Trophoblast cell (in vitro differentiated cells and primary cell): ENCODE measurements at regions not wholly inside any gene's neighbourhood (a gene's known extent, or its start where the extent isn't known, plus 50 kb on each side); places are given as distances from the start of the nearest gene placed in this dataset.

ENCODE experiments used
- DNase-seq, 2 donors: peaks; one replicate each; pipeline ENCODE4 v3.0.0-alpha.2; 2016
- H2AFZ ChIP-seq: 2 replicates; pipeline ENCODE4 v1.6.1; 2013; ENCODE audit warnings: low read length, moderate library complexity, mild to moderate bottlenecking; ENCODE audit not compliant: insufficient read depth, poor library complexity
- H2AK5ac ChIP-seq: 2 replicates; pipeline ENCODE4 v1.6.1; 2013; ENCODE audit warnings: mild to moderate bottlenecking, low read length
- H2BK120ac ChIP-seq: 2 replicates; pipeline ENCODE4 v1.6.1; 2013; ENCODE audit warnings: low read length, mild to moderate bottlenecking, moderate library complexity; ENCODE audit not compliant: insufficient read depth, poor library complexity
- H2BK12ac ChIP-seq: 2 replicates; pipeline ENCODE4 v1.6.1; 2013; ENCODE audit warnings: mild to moderate bottlenecking, low read length, moderate library complexity
- H2BK5ac ChIP-seq: 2 replicates; pipeline ENCODE4 v1.6.1; 2013; ENCODE audit warnings: low read length, low read depth, moderate library complexity, mild to moderate bottlenecking; ENCODE audit not compliant: poor library complexity
- H3K14ac ChIP-seq: 2 replicates; pipeline ENCODE4 v1.6.1; 2013; ENCODE audit warnings: mild to moderate bottlenecking, low read length
- H3K18ac ChIP-seq: 2 replicates; pipeline ENCODE4 v1.6.1; 2013; ENCODE audit warnings: mild to moderate bottlenecking, low read length
- H3K23ac ChIP-seq: 2 replicates; pipeline ENCODE4 v1.6.1; 2013; ENCODE audit warnings: low read length
- H3K27ac ChIP-seq: 2 replicates; pipeline ENCODE4 v1.5.1; 2013; ENCODE audit warnings: low read depth, mild to moderate bottlenecking, inconsistent platforms, low read length, moderate library complexity
- H3K27me3 ChIP-seq: 2 replicates; pipeline ENCODE4 v1.6.1; 2013; ENCODE audit warnings: inconsistent platforms, mild to moderate bottlenecking, low read length, moderate library complexity; ENCODE audit not compliant: insufficient read depth
- H3K36me3 ChIP-seq, 2 experiments: 1 replicate in 1 of 2; 2 replicates in 1 of 2; pipeline ENCODE4 v1.6.1; 2013; ENCODE audit warnings: low read length in 2 of 2, mild to moderate bottlenecking in 2 of 2, moderate library complexity in 1 of 2; ENCODE audit not compliant: insufficient read depth in 2 of 2, control insufficient read depth in 1 of 2
- H3K4ac ChIP-seq: 2 replicates; pipeline ENCODE4 v1.6.1; 2013; ENCODE audit warnings: low read depth, mild to moderate bottlenecking, low read length, moderate library complexity
- H3K4me1 ChIP-seq, 2 experiments: 1 replicate in 1 of 2; 2 replicates in 1 of 2; pipeline ENCODE4 v1.6.1; 2013; ENCODE audit warnings: low read length in 2 of 2, mild to moderate bottlenecking in 2 of 2, moderate library complexity in 1 of 2; ENCODE audit not compliant: insufficient read depth in 2 of 2, control insufficient read depth in 1 of 2
- H3K4me2 ChIP-seq: 2 replicates; pipeline ENCODE4 v1.6.1; 2013; ENCODE audit warnings: inconsistent platforms, mild to moderate bottlenecking, low read length, moderate library complexity
- H3K4me3 ChIP-seq: 2 replicates; pipeline ENCODE4 v1.5.1; 2013; ENCODE audit warnings: mild to moderate bottlenecking, low read depth, low read length, inconsistent platforms
- H3K79me1 ChIP-seq: one replicate; pipeline ENCODE4 v1.6.1; 2013; ENCODE audit warnings: low read length
- H3K79me2 ChIP-seq: 2 replicates; pipeline ENCODE4 v1.6.1; 2013; ENCODE audit warnings: low read length, mild to moderate bottlenecking; ENCODE audit not compliant: control insufficient read depth, insufficient read depth, poor library complexity
- H3K9ac ChIP-seq: 2 replicates; pipeline ENCODE4 v1.6.1; 2013; ENCODE audit warnings: mild to moderate bottlenecking, low read length
- H3K9me3 ChIP-seq: 2 replicates; pipeline ENCODE4 v1.6.1; 2013; ENCODE audit warnings: low read depth, mild to moderate bottlenecking, control low read depth, inconsistent platforms, low read length; ENCODE audit not compliant: insufficient read depth
- H4K12ac ChIP-seq: 2 replicates; pipeline ENCODE4 v1.6.1; 2013; ENCODE audit warnings: low read depth, mild to moderate bottlenecking, low read length, moderate library complexity
- H4K8ac ChIP-seq: 2 replicates; pipeline ENCODE4 v1.6.1; 2013; ENCODE audit warnings: low read depth, mild to moderate bottlenecking, low read length, moderate library complexity
- H4K91ac ChIP-seq: one replicate; pipeline ENCODE4 v1.6.1; 2013; ENCODE audit warnings: low read depth, mild to moderate bottlenecking, low read length, moderate library complexity
- WGBS: extraction: QIAGEN DNeasy Blood & Tissue Kit; methylation state at CpG from one replicate; pipeline ENCODE4 v1.1.7; 2013; ENCODE audit warnings: missing lambda C conversion rate; ENCODE audit not compliant: insufficient read length, insufficient coverage; ENCODE audit errors: extremely low coverage; 5-methylcytosine and 5-hydroxymethylcytosine counted together

DNA sequence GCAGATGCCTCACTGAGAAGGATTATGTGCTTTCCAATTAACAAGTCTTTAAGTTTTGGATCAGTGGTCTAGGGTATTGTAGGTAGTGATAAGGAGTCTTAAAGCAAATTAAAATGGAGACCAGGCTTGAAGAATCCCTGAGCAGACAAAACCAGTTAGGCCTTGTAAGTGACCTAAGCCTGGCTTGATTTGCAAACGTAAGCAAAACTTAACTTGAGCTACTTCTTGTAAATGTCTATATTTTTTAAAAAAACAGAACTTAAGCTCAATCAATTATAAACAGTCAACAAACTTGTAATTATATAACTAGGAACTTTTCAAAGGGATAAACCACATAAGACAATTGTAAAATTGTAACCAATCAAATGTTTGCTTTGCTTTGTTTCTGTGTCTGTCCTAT is 72.7 kb upstream of the NALF2 start:
- Histone ChIP-seq H2BK12ac (no peak overlapping the region), H3K4me3 (no peak overlapping the region), H2BK5ac (no peak overlapping the region), H3K18ac (no peak overlapping the region), H3K36me3 (no peaks in the 10 kb centered on the region), H3K4me1 (no peaks in the 10 kb centered on the region), H3K79me2 (no peaks in the 10 kb centered on the region), H2AK5ac (no peak overlapping the region), H3K14ac (no peak overlapping the region), H2AFZ (no peak overlapping the region), H3K4ac (no peak overlapping the region), H2BK120ac (no peak overlapping the region), H3K79me1 (no peaks in the 10 kb centered on the region), H4K91ac (no peak overlapping the region), H3K27me3 (no peaks in the 10 kb centered on the region), H4K12ac (no peak overlapping the region), H3K9me3 (no peaks in the 10 kb centered on the region), H3K9ac (no peak overlapping the region), H4K8ac (no peak overlapping the region), H3K23ac (no peak overlapping the region), H3K27ac (no peak overlapping the region), H3K4me2 (no peak overlapping the region)
- DNase-seq, result no peak
- no CpG with 5 or more reads among the region's 1 CpG for WGBS

GRCh38 chrX:69430785-69431184 is 73.3 kb upstream of the NALF2 start:
- H3K79me2 ChIP-seq, result no peaks in the 10 kb centered on the region
- no peak overlapping the region for H3K4me3 ChIP-seq
- H3K18ac ChIP-seq, result no peak overlapping the region
- no CpG with 5 or more reads among the region's 2 CpGs for WGBS
- H4K91ac ChIP-seq, result no peak overlapping the region
- no peak for DNase-seq
- no peak overlapping the region for H3K23ac ChIP-seq
- no peak overlapping the region for H2AK5ac ChIP-seq
- H2BK12ac ChIP-seq, result no peak overlapping the region
- H3K27ac ChIP-seq, result no peak overlapping the region
- no peaks in the 10 kb centered on the region for H3K27me3 ChIP-seq
- no peak overlapping the region for H2BK120ac ChIP-seq
- H3K79me1 ChIP-seq, result no peaks in the 10 kb centered on the region
- H3K9me3 ChIP-seq, result no peaks in the 10 kb centered on the region
- no peak overlapping the region for H4K12ac ChIP-seq
- H3K9ac ChIP-seq, result no peak overlapping the region
- no peak overlapping the region for H3K4me2 ChIP-seq
- H4K8ac ChIP-seq, result no peak overlapping the region
- H3K36me3 ChIP-seq, result no peaks in the 10 kb centered on the region
- no peak overlapping the region for H3K4ac ChIP-seq
- H3K4me1 ChIP-seq, result no peaks in the 10 kb centered on the region
- H2AFZ ChIP-seq, result no peak overlapping the region
- H2BK5ac ChIP-seq, result no peak overlapping the region
- no peak overlapping the region for H3K14ac ChIP-seq

- H3K23ac ChIP-seq, result no peak overlapping the region
- no peak overlapping the region for H2BK12ac ChIP-seq
- H3K9ac ChIP-seq, result no peak overlapping the region
- WGBS, result no CpG with 5 or more reads among the region's 6 CpGs
- H3K4ac ChIP-seq, result no peak overlapping the region
- DNase-seq, result no peak
- no peak overlapping the region for H3K4me3 ChIP-seq
- no peaks in the 10 kb centered on the region for H3K79me2 ChIP-seq
- H2AFZ ChIP-seq, result no peak overlapping the region
- no peak overlapping the region for H4K91ac ChIP-seq
- H3K4me1 ChIP-seq, result no peaks in the 10 kb centered on the region
- H3K36me3 ChIP-seq, result no peaks in the 10 kb centered on the region
- H2BK5ac ChIP-seq, result no peak overlapping the region
- no peak overlapping the region for H4K8ac ChIP-seq
- H3K9me3 ChIP-seq, result no peaks in the 10 kb centered on the region
- no peak overlapping the region for H3K4me2 ChIP-seq
- H3K27me3 ChIP-seq, result no peaks in the 10 kb centered on the region
- H3K79me1 ChIP-seq, result no peaks in the 10 kb centered on the region
- no peak overlapping the region for H2AK5ac ChIP-seq
- no peak overlapping the region for H3K14ac ChIP-seq
- no peak overlapping the region for H3K18ac ChIP-seq
- H4K12ac ChIP-seq, result no peak overlapping the region
- H3K27ac ChIP-seq, result no peak overlapping the region
- no peak overlapping the region for H2BK120ac ChIP-seq
Observed at GRCh38 chrX:69429339-69430015, 74.6 kb upstream of the NALF2 start.

GRCh38 chrX:69428216-69428615 is 75.9 kb upstream of the NALF2 start:
- no peak overlapping the region for H3K18ac ChIP-seq
- no peaks in the 10 kb centered on the region for H3K79me1 ChIP-seq
- no peaks in the 10 kb centered on the region for H3K27me3 ChIP-seq
- no peak overlapping the region for H3K4me3 ChIP-seq
- no peak overlapping the region for H2AFZ ChIP-seq
- H3K27ac ChIP-seq, result no peak overlapping the region
- WGBS, result no CpG with 5 or more reads among the region's 2 CpGs
- H2BK120ac ChIP-seq, result no peak overlapping the region
- H4K12ac ChIP-seq, result no peak overlapping the region
- no peak overlapping the region for H3K4ac ChIP-seq
- no peak overlapping the region for H4K91ac ChIP-seq
- H3K9ac ChIP-seq, result no peak overlapping the region
- H2AK5ac ChIP-seq, result no peak overlapping the region
- no peak overlapping the region for H3K4me2 ChIP-seq
- no peaks in the 10 kb centered on the region for H3K4me1 ChIP-seq
- H3K79me2 ChIP-seq, result no peaks in the 10 kb centered on the region
- no peak overlapping the region for H2BK12ac ChIP-seq
- no peak overlapping the region for H4K8ac ChIP-seq
- H3K36me3 ChIP-seq, result no peaks in the 10 kb centered on the region
- no peak overlapping the region for H3K14ac ChIP-seq
- no peak overlapping the region for H3K23ac ChIP-seq
- no peak for DNase-seq
- no peak overlapping the region for H2BK5ac ChIP-seq
- no peaks in the 10 kb centered on the region for H3K9me3 ChIP-seq
